ENCODE measurements at regions not wholly inside any gene's neighbourhood (a gene's known extent, or its start where the extent isn't known, plus 50 kb on each side); places are given as distances from the start of the nearest gene placed in this dataset.
A peak's percentile ranks its signal among the peaks of the same experiment; 100 is the strongest.

DNA sequence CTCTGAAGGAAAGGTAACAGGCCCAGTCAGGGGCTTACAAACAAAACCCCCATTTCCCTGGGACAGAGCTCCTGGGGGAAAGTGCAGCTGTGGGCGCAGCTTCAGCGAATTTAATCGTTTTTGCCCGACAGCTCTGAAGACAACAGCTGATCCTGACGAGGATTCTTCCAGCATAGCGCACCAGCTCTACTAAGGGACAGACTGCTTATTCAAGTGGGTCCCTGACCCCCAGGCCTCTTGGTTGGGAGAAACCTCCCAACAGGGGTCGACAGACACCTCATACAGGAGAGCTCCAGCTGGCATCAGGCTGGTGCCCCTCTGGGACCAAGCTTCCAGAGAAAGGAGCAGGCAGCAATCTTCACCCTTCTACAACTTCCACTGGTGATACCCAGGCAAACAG, 486.7 kb downstream of the PRR32 start:
- POLR2A ChIA-PET: no interaction called here
- Histone ChIP-seq H3K4me2 (ENCODE audit: low read depth, low read length) (no peak overlapping the region), H3K79me2 (ENCODE audit: insufficient read depth, low read length) (no peaks in the 10 kb centered on the region), H4K20me1 (ENCODE audit: insufficient read depth, low read length) (no peaks in the 10 kb centered on the region), H3K4me3 (replicated peaks in 1 of 3; ENCODE audit: insufficient read depth in 1 of 3, low read depth in 2 of 3, low read length in 3 of 3) (no peak overlapping the region), H3K9me3 (ENCODE audit: low read length) (no peaks in the 10 kb centered on the region), H3K27me3 (ENCODE audit: control insufficient read depth in 1 of 2, insufficient read depth in 2 of 2, low read length in 2 of 2) (no peaks in the 10 kb centered on the region), H3K36me3 (replicated peaks in 1 of 2; ENCODE audit: control insufficient read depth in 1 of 2, insufficient read depth in 2 of 2, low read length in 2 of 2) (no peaks in the 10 kb centered on the region), H3K9ac (ENCODE audit: insufficient read depth, low read depth, low read length) (no peak overlapping the region), H3K27ac (ENCODE audit: extremely low read length, insufficient read depth, low read length) (no peak overlapping the region), H2AFZ (ENCODE audit: low read length) (no peak overlapping the region), H3K4me1 (ENCODE audit: insufficient read depth, low read length) (no peaks in the 10 kb centered on the region)
- CTCF ChIA-PET (ENCODE audit: low intra/inter-chr PET ratio, low total read pairs): no interaction called here
- in situ Hi-C loops (cut with HindIII; ENCODE audit: extremely low pct_ligation_motif_present, low pct_unique_long_range_greater_than_20kb): no loop called here
- no peak for DNase-seq (ENCODE audit: low spot score)
- WGBS (ENCODE audit: low lambda C conversion rate): no CpG with 5 or more reads among the region's 7 CpGs
- intact Hi-C loops (cut with micrococcal nuclease; ENCODE audit: unreplicated experiment): no loop called here
- ATAC-seq: no peak
- TF ChIP-seq ZNF615 (CRISPR knock-in tag; IDR thresholded peaks at IDR 0.05; ENCODE audit: borderline replicate concordance): no peak
- TF ChIP-seq ZBTB7A (CRISPR knock-in tag; IDR thresholded peaks at IDR 0.05): no peak
- TF ChIP-seq ZNF280D (CRISPR knock-in tag; IDR thresholded peaks at IDR 0.05): no peak
- TF ChIP-seq RARG (CRISPR knock-in tag; IDR thresholded peaks at IDR 0.05; ENCODE audit: low read depth): no peak
- no peak for TF ChIP-seq ZNF792 (CRISPR knock-in tag; IDR thresholded peaks at IDR 0.05)
- BruUV-seq (replicated peaks): no TSS peak
- no peak for FAIRE-seq

GRCh38 chrX:127313635-127314034, 494.1 kb downstream of the PRR32 start:
- no peak overlapping the region for H3K4me3 ChIP-seq (replicated peaks in 1 of 3; ENCODE audit: insufficient read depth in 1 of 3, low read depth in 2 of 3, low read length in 3 of 3)
- H3K79me2 ChIP-seq (ENCODE audit: insufficient read depth, low read length): no peaks in the 10 kb centered on the region
- no peaks in the 10 kb centered on the region for H3K27me3 ChIP-seq (ENCODE audit: control insufficient read depth in 1 of 2, insufficient read depth in 2 of 2, low read length in 2 of 2)
- peaks cover 10% of the 10 kb centered on the region for H3K9me3 ChIP-seq (ENCODE audit: low read length)
- H3K4me2 ChIP-seq (ENCODE audit: low read depth, low read length): no peak overlapping the region
- H4K20me1 ChIP-seq (ENCODE audit: insufficient read depth, low read length): no peaks in the 10 kb centered on the region
- CTCF ChIA-PET (ENCODE audit: low intra/inter-chr PET ratio, low total read pairs): no interaction called here
- H2AFZ ChIP-seq (ENCODE audit: low read length): no peak overlapping the region
- H3K36me3 ChIP-seq (replicated peaks in 1 of 2; ENCODE audit: control insufficient read depth in 1 of 2, insufficient read depth in 2 of 2, low read length in 2 of 2): no peaks in the 10 kb centered on the region
- H3K4me1 ChIP-seq (ENCODE audit: insufficient read depth, low read length): no peaks in the 10 kb centered on the region
- no peak overlapping the region for H3K27ac ChIP-seq (ENCODE audit: extremely low read length, insufficient read depth, low read length)
- in situ Hi-C loops (cut with HindIII; ENCODE audit: extremely low pct_ligation_motif_present, low pct_unique_long_range_greater_than_20kb): no loop called here
- POLR2A ChIA-PET: no interaction called here
- TF ChIP-seq FUBP1 (CRISPR knock-in tag; IDR thresholded peaks at IDR 0.05; ENCODE audit: borderline replicate concordance) (no peak), MAFF (IDR thresholded peaks at IDR 0.05; ENCODE audit: low read depth, low read length) (peak; percentile 92), MAFK (conservative IDR thresholded peaks at IDR 0.05 in 1 of 2, IDR thresholded peaks at IDR 0.05 in 1 of 2; ENCODE audit: low read length in 2 of 2) (peak; percentile 84 to 96)
- ATAC-seq (no peak), FAIRE-seq (no peak), DNase-seq (ENCODE audit: low spot score) (no peak)
- no TSS peak for BruUV-seq (replicated peaks)
- 0% methylated on average over 1 of the region's 1 CpG for WGBS (ENCODE audit: low lambda C conversion rate)
- H3K9ac ChIP-seq (ENCODE audit: insufficient read depth, low read depth, low read length): no peak overlapping the region
- intact Hi-C loops (cut with micrococcal nuclease; ENCODE audit: unreplicated experiment): no loop called here

Measured in HepG2 (cell line).